ENCODE measurements at regions not wholly inside any gene's neighbourhood (a gene's known extent, or its start where the extent isn't known, plus 50 kb on each side); places are given as distances from the start of the nearest gene placed in this dataset.
"Not testable (repeated sequence)": the region's sequence is repeated elsewhere in the genome, so short reads cannot be mapped to it uniquely, and the experiment has no call there.

DNA sequence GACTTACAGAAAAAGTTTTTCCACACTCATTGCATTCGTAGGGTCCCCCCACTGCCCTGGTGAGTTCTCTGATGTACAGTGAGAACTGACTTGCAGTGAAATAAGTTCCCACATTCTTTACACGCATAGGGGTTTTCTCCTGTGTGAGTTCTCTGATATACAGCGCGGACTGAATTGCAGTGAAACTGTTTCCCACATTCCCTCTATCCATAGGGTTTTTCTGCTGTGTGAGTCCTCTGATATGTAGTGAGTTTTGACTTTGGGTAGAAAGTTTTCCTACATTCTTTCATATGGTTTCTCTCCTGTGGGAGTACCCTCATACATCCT is 147.0 kb downstream of the GLRX3 start:
- TF ChIP-seq EZH2 (IDR thresholded peaks at IDR 0.05; ENCODE audit: insufficient read depth, poor library complexity, severe bottlenecking) = no peak
- no peak for TF ChIP-seq EZH2phosphoT487 (IDR thresholded peaks at IDR 0.05; ENCODE audit: insufficient read depth, low read depth)
- Histone ChIP-seq H3K9ac (no peak overlapping the region), H3K27me3 (replicated peaks; ENCODE audit: insufficient read depth) (no peaks in the 10 kb centered on the region), H3K9me2 (ENCODE audit: insufficient read depth) (no peaks in the 10 kb centered on the region), H2AFZ (no peak overlapping the region), H3K9me3 (ENCODE audit: low read depth) (no peaks in the 10 kb centered on the region), H3K4me3 (no peak overlapping the region), H3K79me2 (ENCODE audit: insufficient read depth) (no peaks in the 10 kb centered on the region), H4K20me1 (ENCODE audit: insufficient read depth) (no peaks in the 10 kb centered on the region), H3K36me3 (ENCODE audit: low read depth) (no peaks in the 10 kb centered on the region), H3K4me2 (ENCODE audit: unreplicated experiment) (no peak overlapping the region), H3K4me1 (ENCODE audit: insufficient read depth) (no peaks in the 10 kb centered on the region), H3F3A (ENCODE audit: insufficient read depth) (no peaks in the 10 kb centered on the region), H3K27ac (no peak overlapping the region)
- DNase-seq = no peak
- WGBS, 2 experiments (ENCODE audit: low coverage in 1 of 2, low lambda C conversion rate in 2 of 2, missing lambda C conversion rate in 2 of 2) = 22 to 29% methylated on average over 4 of the region's 4 CpGs
- in situ Hi-C loops (cut with MboI) = no loop called here

DNA sequence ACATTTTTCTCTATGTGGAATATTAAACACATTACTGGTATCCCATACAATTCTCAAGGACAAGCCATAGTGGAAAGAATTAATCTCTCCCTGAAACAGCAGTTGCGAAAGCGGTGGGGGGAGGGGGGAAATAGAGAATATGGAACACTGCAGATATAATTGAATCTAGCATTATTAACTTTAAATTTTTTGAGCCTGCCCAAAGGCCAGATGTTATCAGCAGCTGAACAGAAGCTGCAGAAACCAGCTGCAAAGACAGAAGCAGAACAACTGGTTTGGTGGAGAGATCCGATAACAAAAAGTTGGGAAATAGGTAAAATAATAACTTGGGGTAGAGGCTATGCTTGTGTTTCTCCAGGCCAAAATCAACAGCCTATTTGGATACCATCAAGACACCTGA is 159.6 kb downstream of the GLRX3 start:
- H3K4me3 ChIP-seq; H3K4me2 ChIP-seq (ENCODE audit: unreplicated experiment); H3K27me3 ChIP-seq (replicated peaks; ENCODE audit: insufficient read depth); H4K20me1 ChIP-seq (ENCODE audit: insufficient read depth); H3F3A ChIP-seq (ENCODE audit: insufficient read depth); H3K4me1 ChIP-seq (ENCODE audit: insufficient read depth); H2AFZ ChIP-seq; H3K9ac ChIP-seq; H3K9me2 ChIP-seq (ENCODE audit: insufficient read depth); H3K79me2 ChIP-seq (ENCODE audit: insufficient read depth); H3K27ac ChIP-seq; in situ Hi-C loops (cut with MboI); H3K36me3 ChIP-seq (ENCODE audit: low read depth); H3K9me3 ChIP-seq (ENCODE audit: low read depth); DNase-seq: not testable (repeated sequence)
- WGBS, 2 experiments (ENCODE audit: low coverage in 1 of 2, low lambda C conversion rate in 2 of 2, missing lambda C conversion rate in 2 of 2) = 30 to 35% methylated on average over 3 of the region's 3 CpGs

DNA sequence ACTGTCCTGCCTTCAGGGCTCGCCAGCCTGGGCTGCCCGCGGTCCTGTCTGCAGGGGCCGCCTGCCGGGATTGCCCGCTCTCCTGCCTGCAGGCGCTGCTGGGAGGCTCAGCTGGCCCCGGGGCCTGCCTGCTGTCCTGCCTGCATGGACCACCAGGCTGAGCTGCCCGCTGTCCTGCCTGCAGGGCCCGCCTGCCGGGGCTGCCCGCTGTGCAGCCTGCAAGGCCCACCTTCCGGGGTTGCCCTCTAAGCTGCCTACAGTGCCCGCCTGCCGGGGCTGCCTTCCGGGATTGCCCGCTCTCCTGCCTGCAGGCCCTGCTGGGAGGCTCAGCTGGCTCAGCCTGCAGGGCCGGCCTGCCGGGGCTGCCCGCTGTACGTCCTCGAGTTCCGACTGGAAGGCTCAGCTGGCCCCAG is 164.4 kb downstream of the GLRX3 start:
- no peak for DNase-seq
- H3K36me3 ChIP-seq (ENCODE audit: low read depth) = no peaks in the 10 kb centered on the region
- no peaks in the 10 kb centered on the region for H3K79me2 ChIP-seq (ENCODE audit: insufficient read depth)
- 40 to 59% methylated on average over 7 to 16 of the region's 23 CpGs for WGBS, 2 experiments (ENCODE audit: low coverage in 1 of 2, low lambda C conversion rate in 2 of 2, missing lambda C conversion rate in 2 of 2)
- no peaks in the 10 kb centered on the region for H3F3A ChIP-seq (ENCODE audit: insufficient read depth)
- H3K9ac ChIP-seq = peak overlapping the region; percentile 81
- peak overlapping the region; percentile 60; the same call in 1 of the 2 replicates for H2AFZ ChIP-seq
- no peaks in the 10 kb centered on the region for H3K27me3 ChIP-seq (replicated peaks; ENCODE audit: insufficient read depth)
- H3K9me3 ChIP-seq (ENCODE audit: low read depth) = no peaks in the 10 kb centered on the region
- H3K9me2 ChIP-seq (ENCODE audit: insufficient read depth) = no peaks in the 10 kb centered on the region
- H3K4me2 ChIP-seq (ENCODE audit: unreplicated experiment) = no peak overlapping the region
- H3K27ac ChIP-seq = peak overlapping the region; percentile 54
- no peaks in the 10 kb centered on the region for H4K20me1 ChIP-seq (ENCODE audit: insufficient read depth)
- H3K4me1 ChIP-seq (ENCODE audit: insufficient read depth) = no peaks in the 10 kb centered on the region
- in situ Hi-C loops (cut with MboI) = no loop called here
- H3K4me3 ChIP-seq = peak overlapping the region; percentile 70
- TF ChIP-seq EZH2phosphoT487 (IDR thresholded peaks at IDR 0.05; ENCODE audit: insufficient read depth, low read depth) (no peak), EZH2 (IDR thresholded peaks at IDR 0.05; ENCODE audit: insufficient read depth, poor library complexity, severe bottlenecking) (no peak)

DNA sequence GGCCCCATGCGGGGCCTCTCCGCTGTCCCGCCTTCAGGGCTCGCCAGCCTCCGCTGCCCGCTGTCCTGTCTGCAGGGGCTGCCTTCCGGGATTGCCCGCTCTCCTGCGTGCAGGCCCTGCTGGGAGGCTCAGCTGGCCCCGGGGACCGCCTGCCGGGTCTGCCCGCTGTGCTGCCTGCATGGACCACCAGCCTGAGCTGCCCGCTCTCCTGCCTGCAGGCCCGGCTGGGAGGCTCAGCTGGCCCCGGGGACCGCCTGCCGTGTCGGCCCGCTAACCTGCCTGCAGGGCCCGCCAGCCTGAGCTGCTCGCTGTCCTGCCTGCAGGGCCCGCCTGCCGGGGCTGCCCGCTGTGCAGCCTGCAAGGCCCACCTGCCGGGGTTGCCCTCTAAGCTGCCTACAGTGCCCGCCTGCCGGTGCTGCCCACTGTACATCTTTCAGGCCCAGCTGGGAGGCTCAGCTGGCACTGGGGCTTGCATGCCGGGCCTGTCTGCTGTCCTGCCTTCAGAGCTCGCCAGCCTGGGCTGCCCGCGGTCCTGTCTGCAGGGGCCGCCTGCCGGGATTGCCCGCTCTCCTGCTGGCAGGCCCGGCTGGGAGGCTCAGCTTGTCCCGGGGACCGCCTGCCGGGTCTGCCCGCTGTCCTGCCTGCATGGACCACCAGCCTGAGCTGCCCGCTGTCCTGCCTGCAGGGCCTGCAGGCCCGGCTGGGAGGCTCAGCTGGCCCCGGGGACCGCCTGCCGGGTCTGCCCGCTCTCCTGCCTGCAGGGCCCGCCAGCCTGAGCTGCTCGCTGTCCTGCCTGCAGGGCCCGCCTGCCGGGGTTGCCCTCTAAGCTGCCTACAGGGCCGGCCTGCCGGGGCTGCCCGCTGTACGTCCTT is 165.1 kb downstream of the GLRX3 start:
- DNase-seq = peak; percentile 66
- H3K4me3 ChIP-seq = peak overlapping the region; percentile 70

More for the DNA sequence above, 165.1 kb downstream of the GLRX3 start:
- Histone ChIP-seq H3K9me3 (ENCODE audit: low read depth) (no peaks in the 10 kb centered on the region), H3K4me2 (ENCODE audit: unreplicated experiment) (no peak overlapping the region), H3K9me2 (ENCODE audit: insufficient read depth) (no peaks in the 10 kb centered on the region), H3K4me1 (ENCODE audit: insufficient read depth) (no peaks in the 10 kb centered on the region), H3F3A (ENCODE audit: insufficient read depth) (no peaks in the 10 kb centered on the region), H3K27ac (peak overlapping the region; percentile 64), H3K79me2 (ENCODE audit: insufficient read depth) (no peaks in the 10 kb centered on the region), H3K27me3 (replicated peaks; ENCODE audit: insufficient read depth) (no peaks in the 10 kb centered on the region), H2AFZ (peak overlapping the region; percentile 80), H3K9ac (peak overlapping the region; percentile 81), H4K20me1 (ENCODE audit: insufficient read depth) (no peaks in the 10 kb centered on the region), H3K36me3 (ENCODE audit: low read depth) (no peaks in the 10 kb centered on the region)
- in situ Hi-C loops (cut with MboI) = no loop called here
- TF ChIP-seq EZH2phosphoT487 (IDR thresholded peaks at IDR 0.05; ENCODE audit: insufficient read depth, low read depth) = no peak
- no peak for TF ChIP-seq EZH2 (IDR thresholded peaks at IDR 0.05; ENCODE audit: insufficient read depth, poor library complexity, severe bottlenecking)
- WGBS, 2 experiments (ENCODE audit: low coverage in 1 of 2, low lambda C conversion rate in 2 of 2, missing lambda C conversion rate in 2 of 2) = 24 to 33% methylated on average over 23 to 26 of the region's 54 CpGs

Data from GM23248 (cell line).